GM21367 (cell line): ENCODE measurements at regions not wholly inside any gene's neighbourhood (a gene's known extent, or its start where the extent isn't known, plus 50 kb on each side); places are given as distances from the start of the nearest gene placed in this dataset.
"Not testable (repeated sequence)": the region's sequence is repeated elsewhere in the genome, so short reads cannot be mapped to it uniquely, and the experiment has no call there.

Source experiments
- ATAC-seq: cut with Tn5 transposase; IDR thresholded peaks from one replicate; pipeline ENCODE4 v1.9.1; 2021; ENCODE audit not compliant: unreplicated experiment

DNA sequence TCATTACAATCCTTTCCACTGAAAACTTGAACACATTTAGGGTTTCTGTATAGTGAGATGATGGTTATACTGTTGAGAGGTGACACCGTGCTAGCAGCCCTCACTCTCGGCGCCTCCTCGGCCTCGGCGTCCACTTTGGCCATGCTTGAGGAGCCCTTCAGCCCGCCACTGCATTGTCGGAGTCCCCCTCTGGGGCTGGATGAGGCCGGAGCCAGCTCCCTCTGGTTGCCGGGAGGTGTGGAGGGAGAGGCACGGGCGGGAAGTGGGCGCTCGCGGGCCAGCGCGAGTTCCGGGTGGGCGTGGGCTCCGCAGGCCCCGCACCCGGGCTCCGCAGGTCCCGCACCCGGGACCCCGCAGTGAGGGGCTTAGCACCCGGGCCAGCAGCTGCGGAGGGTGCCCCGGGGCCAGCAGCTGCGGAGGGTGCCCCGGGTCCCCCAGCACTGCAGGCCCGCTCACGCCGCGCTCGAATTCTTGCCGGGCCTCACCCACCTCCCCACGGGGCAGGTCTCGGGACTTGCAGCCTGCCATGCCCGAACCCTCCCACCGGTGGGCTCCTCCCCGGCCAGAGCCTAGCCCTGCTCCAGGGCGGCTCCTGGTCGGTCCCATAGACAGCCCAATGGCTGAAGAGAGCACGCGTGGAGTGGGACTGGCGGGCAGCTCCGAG lies 145.9 kb upstream of the ZNF608 start:
- ATAC-seq = no peak

DNA sequence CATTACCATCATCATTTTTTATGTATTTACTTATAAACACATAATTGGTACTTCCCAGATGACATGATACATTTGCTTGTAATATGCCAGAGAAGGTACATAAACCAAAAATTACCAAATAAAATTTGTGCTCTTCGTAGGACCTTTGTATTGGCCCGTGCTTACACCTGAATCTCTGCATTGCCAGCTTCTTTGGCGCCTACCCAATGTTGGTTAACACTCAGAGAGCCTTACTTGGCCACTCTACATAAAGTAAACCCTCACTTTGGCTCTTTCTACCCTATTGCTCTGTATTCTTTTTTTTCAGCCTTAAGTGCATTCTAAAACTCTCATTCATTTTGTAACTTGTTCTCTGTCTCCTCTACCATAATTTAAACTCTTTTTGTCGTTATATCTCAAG lies 148.1 kb upstream of the ZNF608 start:
- no peak for ATAC-seq

- no peak for ATAC-seq
These were observed 148.8 kb upstream of the ZNF608 start for GRCh38 chr5:124895236-124895635.

- no peak for ATAC-seq
These were observed 154.6 kb upstream of the ZNF608 start for GRCh38 chr5:124901081-124901480.

GRCh38 chr5:124902097-124902821 lies 155.8 kb upstream of the ZNF608 start:
- peak; percentile 98 for ATAC-seq

DNA sequence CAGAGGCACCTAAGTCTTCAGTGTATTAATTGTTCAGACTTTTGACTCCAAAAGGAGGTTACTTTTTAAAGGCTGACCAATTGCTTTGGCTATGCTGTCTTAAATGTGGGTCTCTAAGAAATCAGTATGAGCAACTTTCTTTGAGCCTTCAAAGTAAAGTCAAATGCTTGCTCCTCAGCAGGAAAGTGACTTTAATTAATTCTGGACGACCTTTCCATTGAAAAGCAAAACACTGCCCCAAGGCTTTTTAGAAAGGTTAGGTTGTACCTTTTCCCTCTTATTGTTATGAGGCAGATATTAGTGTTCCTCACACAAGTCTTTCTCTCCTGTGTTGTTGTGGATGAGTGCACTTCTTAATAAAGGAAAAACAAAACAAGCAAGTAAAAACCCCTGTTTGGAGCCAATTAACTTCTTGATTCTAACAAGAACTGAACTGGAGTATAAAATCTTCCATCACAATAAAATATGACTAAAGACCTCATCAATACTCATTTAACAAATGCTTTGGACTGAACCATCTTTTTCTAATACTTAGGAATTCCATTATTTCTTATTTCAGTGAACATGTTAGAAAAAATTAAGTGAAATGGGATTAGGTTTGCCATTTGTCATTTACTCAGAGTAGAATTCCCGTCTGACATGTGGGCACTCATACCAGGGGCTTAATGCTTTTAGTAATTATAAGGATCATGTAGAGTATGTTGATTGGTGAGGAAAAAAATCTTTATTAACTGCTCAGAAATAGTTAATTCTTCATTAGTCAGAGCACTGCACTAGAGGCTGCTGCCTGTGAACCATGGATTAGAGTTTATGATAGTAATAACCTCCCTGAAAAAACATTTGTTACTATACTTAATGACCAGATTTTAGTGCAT lies 159.1 kb upstream of the ZNF608 start:
- ATAC-seq = no peak

GRCh38 chr5:124906339-124907097 lies 160.1 kb upstream of the ZNF608 start:
- no peak for ATAC-seq

- no peak for ATAC-seq
These were observed 160.7 kb upstream of the ZNF608 start for GRCh38 chr5:124907098-124907644.

- ATAC-seq = peak; percentile 61
These were observed 162.4 kb upstream of the ZNF608 start for GRCh38 chr5:124908581-124909451.

GRCh38 chr5:124909734-124910133 lies 163.3 kb upstream of the ZNF608 start:
- ATAC-seq = no peak

GRCh38 chr5:124910354-124911016 lies 164.0 kb upstream of the ZNF608 start:
- ATAC-seq = no peak

- ATAC-seq = no peak
These were observed 166.3 kb upstream of the ZNF608 start for GRCh38 chr5:124912638-124913328.

DNA sequence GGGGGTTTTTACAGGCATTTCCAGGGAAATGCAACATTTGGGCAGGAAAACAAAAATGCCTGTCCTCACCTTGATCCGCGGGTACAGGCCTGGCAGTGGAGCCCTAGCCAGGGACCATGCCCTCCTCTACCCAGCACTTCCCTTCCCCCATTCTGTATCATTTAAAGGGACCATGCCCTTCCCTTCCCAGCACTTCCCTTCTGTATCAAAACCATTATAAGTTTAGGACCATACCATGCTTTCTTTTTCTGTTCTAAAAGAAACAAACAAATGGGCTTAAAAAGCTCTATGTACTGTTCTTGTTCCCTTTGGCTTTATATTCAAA lies 166.9 kb upstream of the ZNF608 start:
- ATAC-seq = no peak

GRCh38 chr5:124916313-124916712 lies 169.9 kb upstream of the ZNF608 start:
- ATAC-seq = not testable (repeated sequence)

- ATAC-seq = no peak
These were observed 172.2 kb upstream of the ZNF608 start for GRCh38 chr5:124918618-124919017.

GRCh38 chr5:124919076-124919475 lies 172.6 kb upstream of the ZNF608 start:
- no peak for ATAC-seq

DNA sequence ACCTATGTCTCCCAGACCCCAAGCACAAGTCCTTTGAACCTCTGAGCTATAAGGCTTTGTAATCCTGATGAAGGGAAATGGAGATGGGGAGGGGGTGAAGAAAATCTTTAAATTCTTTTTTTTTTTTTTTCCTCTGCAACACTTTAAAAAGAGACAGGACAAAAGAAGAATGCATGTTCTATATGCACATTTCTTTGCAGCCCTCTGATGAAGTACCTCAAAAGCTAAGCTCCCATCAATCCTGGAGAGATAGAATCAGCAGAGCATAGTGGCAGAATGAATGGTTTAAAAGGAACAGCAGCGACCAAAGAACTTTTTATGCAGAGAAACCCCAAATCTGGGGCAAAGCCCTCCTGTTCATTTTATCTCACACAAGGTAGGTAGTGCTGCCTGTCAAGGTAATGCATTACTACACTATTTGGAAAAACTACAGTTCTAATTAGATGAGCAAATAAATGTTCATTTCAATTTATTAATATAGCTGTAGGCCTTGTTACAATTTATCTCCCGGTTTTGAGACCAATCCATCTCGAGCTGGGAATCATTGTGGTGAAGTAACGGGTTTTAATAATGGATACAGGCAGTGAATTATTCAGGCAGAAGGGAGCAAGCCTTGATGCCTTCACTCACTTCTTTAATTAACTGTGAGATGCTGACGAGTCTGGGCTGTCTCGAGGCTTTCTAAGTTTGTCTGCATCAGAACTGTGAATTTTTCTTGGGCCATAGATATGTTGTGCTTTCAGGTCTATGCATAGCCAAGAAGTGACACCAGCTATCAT lies 173.5 kb upstream of the ZNF608 start:
- no peak for ATAC-seq
